T-helper 17 cell (primary cell): ENCODE measurements at regions not wholly inside any gene's neighbourhood (a gene's known extent, or its start where the extent isn't known, plus 50 kb on each side); places are given as distances from the start of the nearest gene placed in this dataset.
"Not testable (repeated sequence)": the region's sequence is repeated elsewhere in the genome, so short reads cannot be mapped to it uniquely, and the experiment has no call there.

Experiments
- ATAC-seq: fragments of 150-1000 bp; cut with Tn5 transposase; 2 replicates; pipeline ENCODE4 v1.10.0; 2021; ENCODE audit warnings: mild to moderate bottlenecking, moderate library complexity
- DNase-seq, 3 donors: peaks; one replicate each; pipeline versions ENCODE4 v3.0.0 to v3.0.0-alpha.2; 2020 to 2021
- H3K9me3 ChIP-seq: one replicate; pipeline ENCODE4 v1.7.0; 2013; ENCODE audit warnings: low read length, mild to moderate bottlenecking; ENCODE audit not compliant: control insufficient read depth, poor library complexity, severe bottlenecking
- H3K27ac Mint-ChIP-seq: one replicate; pipeline ENCODE4 v1.8.0; 2022; ENCODE audit warnings: mild to moderate bottlenecking, moderate library complexity, mixed read lengths
- H3K27me3 Mint-ChIP-seq: one replicate; pipeline ENCODE4 v1.8.0; 2022; ENCODE audit warnings: mixed read lengths
- H3K36me3 Mint-ChIP-seq: one replicate; pipeline ENCODE4 v1.8.0; 2022; ENCODE audit warnings: low read depth, mixed read lengths
- H3K4me1 Mint-ChIP-seq: one replicate; pipeline ENCODE4 v1.8.0; 2022; ENCODE audit warnings: mild to moderate bottlenecking, mixed read lengths
- H3K4me3 Mint-ChIP-seq: one replicate; pipeline ENCODE4 v1.8.0; 2022; ENCODE audit warnings: mild to moderate bottlenecking, moderate library complexity, mixed read lengths

DNA sequence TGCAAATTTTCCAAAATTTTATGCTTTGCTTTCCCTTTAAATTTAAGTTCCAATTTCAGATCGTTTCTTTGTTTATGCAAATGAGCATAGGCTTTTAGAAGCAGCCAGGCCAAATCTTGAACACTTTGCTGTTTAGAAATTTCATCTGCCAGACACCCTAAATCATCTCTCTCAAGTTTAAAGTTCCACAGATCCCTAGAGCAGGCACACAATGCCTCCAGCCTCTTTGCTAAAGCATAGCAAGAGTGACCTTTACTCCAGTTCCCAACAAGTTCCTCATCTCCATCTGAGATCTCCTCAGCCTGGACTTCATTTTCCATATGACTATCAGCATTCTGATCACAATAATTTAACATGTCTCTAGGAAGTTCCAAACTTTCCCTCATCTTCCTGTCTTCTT is 254.5 kb downstream of the DLL1 start:
- not testable (repeated sequence) for H3K36me3 Mint-ChIP-seq, H3K27ac Mint-ChIP-seq, H3K27me3 Mint-ChIP-seq, DNase-seq, ATAC-seq, H3K9me3 ChIP-seq, H3K4me1 Mint-ChIP-seq, H3K4me3 Mint-ChIP-seq

DNA sequence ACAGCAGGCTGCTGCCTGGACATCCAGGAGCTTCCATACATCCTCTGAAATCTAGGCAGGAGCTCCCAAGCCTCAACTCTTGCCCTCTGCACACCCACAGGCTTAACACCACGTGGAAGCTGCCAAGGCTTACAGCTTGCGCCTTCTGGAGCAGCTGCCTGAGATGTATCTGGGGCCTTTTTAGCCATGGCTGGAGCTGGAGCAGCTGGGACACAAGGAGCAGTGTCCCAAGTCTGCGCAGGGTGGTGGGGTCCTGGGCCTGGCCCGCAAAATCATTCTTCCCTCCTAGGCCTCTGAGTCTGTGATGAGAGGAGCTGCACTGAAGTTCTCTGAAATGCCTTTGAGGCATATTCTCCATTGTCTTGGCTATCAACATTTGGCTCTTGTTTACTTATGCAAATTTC is 255.0 kb downstream of the DLL1 start:
- Mint-ChIP-seq H3K27me3 (peaks cover 5% of the 10 kb centered on the region), H3K27ac (no peak overlapping the region), H3K36me3 (no peaks in the 10 kb centered on the region), H3K4me3 (no peak overlapping the region), H3K4me1 (no peaks in the 10 kb centered on the region)
- no peak for DNase-seq
- no peak for ATAC-seq
- H3K9me3 ChIP-seq, result no peaks in the 10 kb centered on the region

DNA sequence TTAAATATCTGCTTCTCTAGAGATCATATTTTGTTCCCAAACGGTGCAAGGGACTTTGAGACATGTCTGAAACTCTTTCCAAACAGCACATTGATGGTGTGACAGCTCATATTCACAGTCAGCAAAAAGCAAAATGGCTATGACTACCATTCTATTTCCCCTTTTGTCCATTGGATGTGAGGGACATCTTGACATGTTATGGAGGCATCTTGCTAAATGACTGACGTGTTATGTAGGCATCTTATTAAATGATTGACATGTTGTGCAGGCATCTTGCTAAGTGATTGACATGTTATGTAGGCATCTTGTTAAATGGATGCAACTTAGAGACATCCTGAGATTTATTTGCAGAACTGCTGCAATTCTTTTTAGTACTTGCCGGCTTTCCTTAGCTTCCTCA is 255.8 kb downstream of the DLL1 start:
- Mint-ChIP-seq H3K36me3 (no peaks in the 10 kb centered on the region), H3K4me3 (no peak overlapping the region), H3K27me3 (no peaks in the 10 kb centered on the region), H3K4me1 (no peaks in the 10 kb centered on the region), H3K27ac (no peak overlapping the region)
- DNase-seq, result no peak
- no peak for ATAC-seq
- H3K9me3 ChIP-seq, result no peaks in the 10 kb centered on the region

DNA sequence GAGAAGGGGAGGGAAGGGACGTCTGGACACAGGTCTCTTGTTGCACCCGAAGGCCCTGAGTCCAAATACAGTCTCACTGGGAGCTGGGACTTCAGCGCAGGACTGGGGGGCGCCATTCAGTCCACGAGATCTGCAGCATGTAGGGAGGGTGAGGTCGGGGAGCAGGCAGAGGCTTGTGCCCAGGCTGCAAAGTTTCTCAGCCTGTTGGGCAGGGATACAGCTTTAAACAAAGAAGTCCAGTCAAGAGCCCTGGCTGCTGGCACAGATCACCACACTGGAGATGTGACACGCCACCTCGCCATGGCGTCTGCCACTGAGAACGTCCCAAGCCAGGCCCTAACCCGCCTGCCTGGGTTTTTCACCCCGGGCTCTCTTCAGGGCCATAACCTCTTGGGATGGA is 256.6 kb downstream of the DLL1 start:
- H3K27ac Mint-ChIP-seq, result no peak overlapping the region
- DNase-seq (no peak), ATAC-seq (no peak)
- H3K9me3 ChIP-seq, result no peaks in the 10 kb centered on the region
- H3K4me3 Mint-ChIP-seq, result no peak overlapping the region
- H3K4me1 Mint-ChIP-seq, result no peaks in the 10 kb centered on the region
- no peaks in the 10 kb centered on the region for H3K27me3 Mint-ChIP-seq
- H3K36me3 Mint-ChIP-seq, result no peaks in the 10 kb centered on the region

DNA sequence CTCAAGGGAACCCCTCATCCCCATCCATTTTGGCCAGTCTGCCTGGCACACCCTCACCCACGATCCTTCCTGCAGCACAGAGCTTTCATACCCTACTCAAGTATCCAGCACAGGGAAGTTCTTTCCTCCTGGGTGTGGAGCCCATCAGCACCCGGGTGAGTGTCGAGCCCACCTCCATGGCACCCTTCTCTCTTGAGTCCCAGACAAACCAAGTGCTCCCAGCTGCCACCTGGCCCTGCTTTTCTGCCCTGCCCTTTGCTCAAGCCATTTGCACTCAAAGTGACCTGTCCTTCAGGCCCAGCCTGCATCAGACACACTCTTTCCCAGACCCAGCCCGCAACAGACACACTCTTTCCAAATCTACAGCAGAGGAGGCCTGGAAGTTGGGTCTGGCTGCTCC is 257.2 kb downstream of the DLL1 start:
- Mint-ChIP-seq H3K27ac (no peak overlapping the region), H3K27me3 (no peaks in the 10 kb centered on the region), H3K4me3 (no peak overlapping the region), H3K4me1 (no peaks in the 10 kb centered on the region), H3K36me3 (no peaks in the 10 kb centered on the region)
- ATAC-seq (no peak), DNase-seq (no peak)
- no peaks in the 10 kb centered on the region for H3K9me3 ChIP-seq

DNA sequence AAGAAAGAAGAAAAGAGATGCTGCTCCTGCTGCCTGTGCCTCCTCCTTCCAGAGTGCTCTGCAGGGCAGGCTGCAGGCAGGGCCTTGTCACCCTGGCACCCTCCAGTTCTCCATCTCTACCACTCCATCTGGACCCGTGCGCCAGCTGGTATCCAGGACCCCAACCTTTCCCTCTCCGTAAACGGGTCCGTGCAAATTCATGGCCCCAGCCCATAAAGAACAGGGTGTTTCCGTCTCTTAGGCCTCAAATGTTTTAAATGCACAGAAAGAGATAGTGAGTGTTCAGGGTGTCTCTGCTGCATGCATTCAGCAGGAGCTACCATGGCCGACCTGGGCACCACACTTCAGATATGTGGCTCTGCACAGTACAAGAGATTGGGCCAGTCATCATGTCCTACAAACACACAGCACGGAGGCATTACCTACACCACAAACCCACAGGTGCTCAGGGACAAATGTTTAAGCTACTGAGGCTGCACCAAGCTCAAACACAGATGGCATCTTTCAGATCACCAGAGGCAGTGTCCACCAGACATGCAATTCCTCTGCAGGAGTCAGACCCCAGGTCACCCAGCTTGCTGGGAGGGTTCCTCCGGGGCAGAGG is 258.1 kb downstream of the DLL1 start:
- Mint-ChIP-seq H3K4me1 (no peaks in the 10 kb centered on the region), H3K27me3 (no peaks in the 10 kb centered on the region), H3K36me3 (no peaks in the 10 kb centered on the region), H3K27ac (no peak overlapping the region), H3K4me3 (no peak overlapping the region)
- DNase-seq (no peak), ATAC-seq (no peak)
- H3K9me3 ChIP-seq, result no peaks in the 10 kb centered on the region

DNA sequence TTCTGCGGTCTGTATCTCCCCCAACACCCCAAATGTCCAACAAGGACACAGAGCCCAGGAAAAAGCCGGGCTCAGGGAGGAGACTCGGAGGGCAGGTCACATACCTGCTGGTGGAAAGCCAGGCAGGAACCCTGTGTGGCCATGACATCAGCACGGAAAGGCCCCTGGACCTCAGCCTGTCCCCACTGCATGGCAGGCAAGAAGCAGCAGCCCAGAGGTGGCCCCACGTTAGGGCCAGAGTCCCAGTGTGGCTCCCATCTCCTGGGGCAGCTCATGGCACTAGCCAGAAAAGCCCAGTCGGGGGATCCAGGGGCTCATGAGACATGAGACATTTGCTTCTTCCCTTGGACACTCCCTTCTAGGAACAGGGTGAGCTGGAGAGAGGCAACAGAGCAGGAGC is 258.7 kb downstream of the DLL1 start:
- no peak overlapping the region for H3K4me3 Mint-ChIP-seq
- no peaks in the 10 kb centered on the region for H3K9me3 ChIP-seq
- DNase-seq (no peak), ATAC-seq (no peak)
- H3K36me3 Mint-ChIP-seq, result no peaks in the 10 kb centered on the region
- H3K4me1 Mint-ChIP-seq, result no peaks in the 10 kb centered on the region
- H3K27ac Mint-ChIP-seq, result no peak overlapping the region
- no peaks in the 10 kb centered on the region for H3K27me3 Mint-ChIP-seq

DNA sequence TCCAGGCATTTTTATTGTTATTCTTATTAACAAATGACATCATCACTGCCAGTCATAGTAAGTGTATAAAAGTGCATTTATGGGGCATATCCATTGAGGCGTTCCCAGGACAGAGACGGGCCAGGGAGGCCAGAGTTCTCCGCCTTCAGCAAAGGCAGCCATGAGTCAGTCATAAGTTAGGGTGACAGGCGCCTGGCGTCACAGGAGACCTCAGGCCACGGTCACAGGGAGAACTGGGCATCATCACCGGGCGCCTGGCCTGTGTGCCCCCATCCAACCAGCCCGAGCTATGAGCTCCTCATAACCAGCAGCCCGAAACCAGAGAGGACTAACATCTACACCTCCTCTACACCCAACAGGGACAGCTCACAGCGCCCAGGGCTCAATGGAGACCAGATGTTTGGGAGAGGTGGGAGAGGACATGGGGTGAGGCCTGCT is 259.2 kb downstream of the DLL1 start:
- Mint-ChIP-seq H3K36me3 (no peaks in the 10 kb centered on the region), H3K27ac (no peak overlapping the region), H3K4me3 (no peak overlapping the region), H3K4me1 (no peaks in the 10 kb centered on the region), H3K27me3 (no peaks in the 10 kb centered on the region)
- H3K9me3 ChIP-seq, result no peaks in the 10 kb centered on the region
- no peak for DNase-seq
- no peak for ATAC-seq

DNA sequence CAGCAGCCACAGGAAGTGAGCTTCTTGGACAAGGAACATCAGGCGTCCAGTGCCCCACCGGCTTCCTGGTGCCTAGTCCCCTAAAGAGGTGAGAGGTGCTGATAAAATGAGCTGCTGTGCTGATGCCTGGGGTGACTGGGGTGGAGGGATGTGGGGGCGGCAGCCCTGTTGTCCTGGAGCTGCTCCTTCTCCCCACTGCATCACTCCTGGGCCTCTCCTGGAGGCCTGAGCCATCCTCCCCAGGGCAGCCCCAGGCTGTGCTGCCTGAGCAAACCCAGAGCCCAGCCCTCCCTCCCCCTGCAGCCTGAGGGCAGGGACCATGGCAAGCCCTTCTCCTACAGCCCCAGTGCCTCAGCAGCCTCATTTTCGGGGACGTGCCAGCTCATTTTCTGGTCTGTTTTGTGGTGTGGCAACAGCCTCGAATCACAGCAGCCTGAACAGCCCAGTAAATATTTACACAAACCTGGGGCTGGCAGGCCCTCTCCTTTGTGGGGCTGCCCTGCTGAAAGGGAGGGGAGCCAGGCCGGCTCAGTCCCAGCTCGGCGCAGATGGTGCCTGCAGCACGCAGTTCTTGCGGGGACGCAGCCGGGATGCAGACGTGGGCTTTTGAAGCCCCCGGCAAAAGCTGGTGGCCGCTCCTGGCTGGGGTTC is 259.9 kb downstream of the DLL1 start:
- H3K27me3 Mint-ChIP-seq, result no peaks in the 10 kb centered on the region
- no peaks in the 10 kb centered on the region for H3K4me1 Mint-ChIP-seq
- DNase-seq, result no peak
- no peak overlapping the region for H3K4me3 Mint-ChIP-seq
- H3K36me3 Mint-ChIP-seq, result no peaks in the 10 kb centered on the region
- H3K9me3 ChIP-seq, result no peaks in the 10 kb centered on the region
- no peak overlapping the region for H3K27ac Mint-ChIP-seq
- ATAC-seq, result no peak

DNA sequence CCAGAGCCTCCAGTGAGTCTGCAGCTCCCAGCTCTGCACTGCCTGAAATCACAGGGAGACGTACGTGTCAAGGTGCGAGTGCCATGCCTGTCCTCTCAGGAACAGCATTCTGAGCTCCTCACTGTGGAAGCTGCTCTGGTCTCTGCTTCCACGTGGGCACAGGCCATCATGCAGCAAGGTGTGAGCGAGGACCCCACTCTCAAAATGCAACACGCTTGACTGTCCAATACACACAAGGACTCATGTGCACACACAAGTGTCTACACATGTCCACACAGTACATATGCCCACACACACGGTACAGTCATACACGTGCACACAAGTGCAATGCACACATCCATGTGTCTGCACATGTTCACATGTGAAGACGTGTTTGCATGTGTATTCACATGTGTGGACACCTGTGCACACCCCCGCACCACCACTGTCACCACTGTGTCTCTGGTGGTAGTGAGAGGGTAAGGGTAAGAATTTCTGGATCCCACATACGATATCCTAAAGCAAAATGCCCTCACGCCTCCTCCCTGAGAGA is 260.5 kb downstream of the DLL1 start:
- H3K36me3 Mint-ChIP-seq, result no peaks in the 10 kb centered on the region

DNA sequence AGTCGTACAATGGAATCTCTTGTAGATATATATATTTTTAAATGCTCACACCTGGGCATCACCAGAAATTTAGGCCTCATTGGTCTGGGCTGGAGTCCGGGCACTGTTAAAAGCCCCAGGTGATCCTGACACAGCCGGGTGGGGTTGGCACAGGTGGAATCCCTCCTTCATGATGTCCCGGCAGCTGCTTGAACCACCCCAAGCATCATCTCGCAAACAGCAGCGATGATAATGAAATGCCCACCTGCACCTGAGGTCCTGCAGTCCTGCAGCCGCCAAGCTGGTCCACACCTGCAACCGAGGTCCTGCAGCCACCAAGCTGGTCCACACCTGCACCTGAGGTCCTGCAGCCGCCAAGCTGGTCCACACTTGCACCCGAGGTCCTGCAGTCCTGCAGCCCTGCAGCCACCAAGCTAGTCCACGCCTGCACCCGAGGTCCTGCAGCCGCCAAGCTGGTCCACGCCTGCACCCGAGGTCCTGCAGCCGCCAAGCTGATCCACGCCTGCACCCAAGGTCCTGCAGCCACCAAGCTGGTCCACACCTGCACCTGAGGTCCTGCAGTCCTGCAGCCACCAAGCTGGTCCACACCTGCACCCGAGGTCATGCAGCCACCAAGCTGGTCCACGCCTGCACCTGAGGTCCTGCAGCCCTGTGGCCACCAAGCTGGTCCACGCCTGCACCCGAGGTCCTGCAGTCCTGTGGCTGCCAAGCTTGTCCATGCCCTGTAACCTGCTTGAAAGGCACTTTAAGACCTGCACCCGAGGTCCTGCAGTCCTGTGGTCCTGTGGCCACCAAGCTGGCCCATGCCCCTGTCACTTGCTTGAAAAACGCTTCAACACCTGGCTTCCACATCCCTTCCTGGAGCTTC is 261.2 kb downstream of the DLL1 start:
- ATAC-seq (no peak), DNase-seq (no peak)
- Mint-ChIP-seq H3K4me3 (no peak overlapping the region), H3K36me3 (no peaks in the 10 kb centered on the region), H3K4me1 (no peaks in the 10 kb centered on the region), H3K27ac (no peak overlapping the region), H3K27me3 (no peaks in the 10 kb centered on the region)
- H3K9me3 ChIP-seq, result no peaks in the 10 kb centered on the region

More for the DNA sequence above, 260.5 kb downstream of the DLL1 start:
- Mint-ChIP-seq H3K27me3 (no peaks in the 10 kb centered on the region), H3K4me3 (no peak overlapping the region), H3K27ac (no peak overlapping the region), H3K4me1 (no peaks in the 10 kb centered on the region)
- ATAC-seq (no peak), DNase-seq (no peak)
- no peaks in the 10 kb centered on the region for H3K9me3 ChIP-seq

DNA sequence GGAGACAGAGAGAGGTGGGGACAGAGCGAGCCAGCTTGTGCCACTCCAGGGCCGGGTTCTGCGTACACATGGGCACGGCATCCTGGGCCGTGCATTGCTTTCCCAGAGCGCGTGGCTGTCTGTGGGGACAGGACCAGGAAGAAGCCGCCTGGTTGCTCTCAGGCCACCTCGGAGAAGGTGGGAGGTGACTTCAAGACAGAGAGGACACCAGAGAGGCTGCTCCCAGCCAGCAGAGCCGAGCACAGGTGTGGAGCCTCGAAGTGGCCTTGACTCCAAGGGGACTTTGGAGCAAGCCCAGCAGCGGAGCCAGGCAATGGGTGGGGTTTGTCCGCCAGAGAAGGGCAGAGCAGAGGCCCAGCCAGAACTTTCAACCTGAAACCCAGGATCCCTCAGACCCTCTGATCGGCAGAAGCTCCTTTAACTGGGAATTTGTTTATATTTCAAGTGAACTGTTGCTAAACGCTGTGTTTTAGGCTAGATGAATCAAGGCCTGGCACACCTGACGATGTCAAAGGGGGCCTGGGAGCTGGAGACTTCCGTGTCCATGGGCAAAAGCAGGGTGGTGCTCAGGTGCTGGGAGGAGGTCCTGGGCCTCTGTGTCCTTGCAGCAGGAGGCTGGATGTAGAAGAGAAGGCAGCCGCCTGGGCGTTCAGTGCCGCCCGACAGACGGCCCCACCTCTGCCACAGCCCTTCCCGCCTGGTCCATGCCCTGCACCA is 262.1 kb downstream of the DLL1 start:
- Mint-ChIP-seq H3K36me3 (no peaks in the 10 kb centered on the region), H3K27ac (no peak overlapping the region), H3K27me3 (no peaks in the 10 kb centered on the region), H3K4me1 (no peaks in the 10 kb centered on the region), H3K4me3 (no peak overlapping the region)
- ATAC-seq (no peak), DNase-seq (no peak)
- no peaks in the 10 kb centered on the region for H3K9me3 ChIP-seq

DNA sequence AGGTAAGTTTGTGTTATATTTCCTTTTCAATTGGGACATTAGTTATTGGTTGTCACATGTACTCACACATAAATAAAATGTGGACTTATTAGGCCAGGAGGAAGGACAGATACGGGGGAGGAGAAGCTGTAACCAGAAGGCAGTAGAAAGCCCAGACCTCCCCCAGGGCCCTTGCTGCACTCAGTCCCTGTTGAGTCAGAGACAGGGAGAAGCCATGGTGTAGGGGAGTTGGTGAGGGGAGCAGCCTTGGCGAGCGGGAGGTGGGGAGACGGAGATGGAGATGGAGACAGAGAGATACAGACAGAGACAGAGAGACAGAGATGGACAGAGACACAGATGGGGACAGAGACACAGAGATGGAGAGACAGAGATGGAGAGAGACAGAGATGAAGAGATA is 263.2 kb downstream of the DLL1 start:
- ATAC-seq, result no peak
- H3K27ac Mint-ChIP-seq, result no peak overlapping the region

More for the DNA sequence above, 263.2 kb downstream of the DLL1 start:
- Mint-ChIP-seq H3K27me3 (peaks cover under 1% of the 10 kb centered on the region), H3K4me1 (no peaks in the 10 kb centered on the region), H3K4me3 (no peak overlapping the region), H3K36me3 (no peaks in the 10 kb centered on the region)
- DNase-seq, result no peak
- H3K9me3 ChIP-seq, result no peaks in the 10 kb centered on the region
